ES-I3 (cell line): ENCODE measurements at regions not wholly inside any gene's neighbourhood (a gene's known extent, or its start where the extent isn't known, plus 50 kb on each side); places are given as distances from the start of the nearest gene placed in this dataset.
"Not testable (repeated sequence)": the region's sequence is repeated elsewhere in the genome, so short reads cannot be mapped to it uniquely, and the experiment has no call there.

Source experiments
- H3K36me3 ChIP-seq: 2 replicates; pipeline ENCODE4 v1.6.1; 2013; ENCODE audit warnings: mild to moderate bottlenecking, low read length, control low read depth, moderate library complexity; ENCODE audit not compliant: insufficient read depth
- H3K4me1 ChIP-seq: 2 replicates; pipeline ENCODE4 v1.6.1; 2013; ENCODE audit warnings: mild to moderate bottlenecking, control low read depth, low read length; ENCODE audit not compliant: insufficient read depth
- H3K9ac ChIP-seq: 2 replicates; pipeline ENCODE4 v1.6.1; 2013; ENCODE audit warnings: low read depth, mild to moderate bottlenecking, low read length, moderate library complexity
- H3K9me3 ChIP-seq: 2 replicates; pipeline ENCODE4 v1.6.1; 2013; ENCODE audit warnings: mild to moderate bottlenecking, low read length, moderate library complexity; ENCODE audit not compliant: control insufficient read depth, insufficient read depth

DNA sequence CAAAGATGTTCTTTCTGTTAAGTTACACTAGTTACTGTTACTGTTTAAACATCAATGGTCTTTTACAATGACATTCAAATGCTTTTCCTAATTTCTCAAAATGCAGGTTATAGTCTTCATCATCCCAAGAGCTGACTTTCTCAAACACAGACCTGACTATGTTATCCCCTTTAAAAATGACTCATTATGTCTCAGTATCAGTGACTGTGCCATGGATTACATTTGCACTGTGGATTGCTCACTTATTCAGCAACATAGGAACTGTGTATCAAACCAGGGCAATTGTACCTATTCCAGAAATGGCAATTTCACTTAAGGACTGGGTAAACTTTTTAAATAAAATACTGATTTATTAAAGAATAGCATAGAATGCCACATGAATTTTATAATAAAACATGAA is 630.2 kb upstream of the NOVA1 start:
- H3K9ac ChIP-seq: no peak overlapping the region
- H3K4me1 ChIP-seq: no peaks in the 10 kb centered on the region
- H3K36me3 ChIP-seq: no peaks in the 10 kb centered on the region
- H3K9me3 ChIP-seq: no peaks in the 10 kb centered on the region

GRCh38 chr14:27234331-27234730 is 636.5 kb upstream of the NOVA1 start:
- Histone ChIP-seq H3K4me1 (no peaks in the 10 kb centered on the region; the same call in 1 of the 2 replicates), H3K9ac (no peak overlapping the region), H3K36me3 (no peaks in the 10 kb centered on the region), H3K9me3 (no peaks in the 10 kb centered on the region)

- Histone ChIP-seq H3K9me3 (no peaks in the 10 kb centered on the region), H3K9ac (no peak overlapping the region), H3K4me1 (no peaks in the 10 kb centered on the region; the same call in 1 of the 2 replicates), H3K36me3 (no peaks in the 10 kb centered on the region)
Measured at GRCh38 chr14:27236601-27237000, 638.8 kb upstream of the NOVA1 start.

- Histone ChIP-seq H3K9ac (no peak overlapping the region), H3K4me1 (no peaks in the 10 kb centered on the region), H3K9me3 (no peaks in the 10 kb centered on the region; the same call in 1 of the 2 replicates), H3K36me3 (no peaks in the 10 kb centered on the region)
Measured at GRCh38 chr14:27242874-27243273, 645.0 kb upstream of the NOVA1 start.

- no peaks in the 10 kb centered on the region for H3K4me1 ChIP-seq
- no peak overlapping the region for H3K9ac ChIP-seq
- H3K9me3 ChIP-seq: no peaks in the 10 kb centered on the region; the same call in 1 of the 2 replicates
- H3K36me3 ChIP-seq: no peaks in the 10 kb centered on the region
Measured at GRCh38 chr14:27243365-27243764, 645.5 kb upstream of the NOVA1 start.

- Histone ChIP-seq H3K9me3 (no peaks in the 10 kb centered on the region; the same call in 1 of the 2 replicates), H3K4me1 (no peaks in the 10 kb centered on the region), H3K36me3 (no peaks in the 10 kb centered on the region), H3K9ac (no peak overlapping the region)
Measured at GRCh38 chr14:27245947-27246346, 648.1 kb upstream of the NOVA1 start.

GRCh38 chr14:27253966-27254365 is 656.1 kb upstream of the NOVA1 start:
- no peaks in the 10 kb centered on the region for H3K9me3 ChIP-seq
- no peaks in the 10 kb centered on the region for H3K36me3 ChIP-seq
- H3K9ac ChIP-seq: no peak overlapping the region
- peaks cover 4% of the 10 kb centered on the region; the same call in 1 of the 2 replicates for H3K4me1 ChIP-seq

- Histone ChIP-seq H3K36me3 (no peaks in the 10 kb centered on the region), H3K9ac (no peak overlapping the region), H3K9me3 (no peaks in the 10 kb centered on the region), H3K4me1 (peaks cover 4% of the 10 kb centered on the region; the same call in 1 of the 2 replicates)
Measured at GRCh38 chr14:27256805-27257204, 659.0 kb upstream of the NOVA1 start.

GRCh38 chr14:27267876-27268275 is 670.0 kb upstream of the NOVA1 start:
- H3K9ac ChIP-seq: no peak overlapping the region
- H3K4me1 ChIP-seq: no peaks in the 10 kb centered on the region
- H3K36me3 ChIP-seq: no peaks in the 10 kb centered on the region
- no peaks in the 10 kb centered on the region for H3K9me3 ChIP-seq

GRCh38 chr14:27270716-27271115 is 672.9 kb upstream of the NOVA1 start:
- no peaks in the 10 kb centered on the region for H3K9me3 ChIP-seq
- no peaks in the 10 kb centered on the region for H3K4me1 ChIP-seq
- H3K36me3 ChIP-seq: no peaks in the 10 kb centered on the region
- no peak overlapping the region for H3K9ac ChIP-seq

DNA sequence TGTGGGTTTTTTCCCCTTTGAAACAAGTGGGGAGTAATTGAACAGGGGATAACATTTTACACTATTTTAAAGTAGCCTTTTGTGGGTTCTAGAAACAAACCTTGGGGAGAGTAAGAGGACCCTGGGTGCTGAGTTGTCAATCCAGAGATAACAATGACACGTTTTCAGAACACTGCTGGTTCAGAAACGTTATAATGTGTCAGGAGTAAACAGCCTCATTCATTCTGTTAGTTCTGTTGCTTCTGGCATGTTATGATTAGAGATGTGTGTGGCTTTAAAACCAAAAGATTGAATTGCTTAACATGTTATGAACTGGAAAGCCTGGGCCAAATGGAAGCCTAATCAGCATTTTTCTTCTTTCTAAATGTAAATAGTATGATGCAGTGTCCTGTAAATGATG is 680.5 kb upstream of the NOVA1 start:
- Histone ChIP-seq H3K36me3 (no peaks in the 10 kb centered on the region), H3K4me1 (no peaks in the 10 kb centered on the region), H3K9ac (no peak overlapping the region), H3K9me3 (no peaks in the 10 kb centered on the region)

GRCh38 chr14:27305441-27305945 is 707.7 kb upstream of the NOVA1 start:
- Histone ChIP-seq H3K4me1 (peaks cover 5% of the 10 kb centered on the region; the same call in 1 of the 2 replicates), H3K9me3 (peaks cover 11% of the 10 kb centered on the region), H3K36me3 (no peaks in the 10 kb centered on the region), H3K9ac (no peak overlapping the region)

GRCh38 chr14:27312730-27313129 is 714.9 kb upstream of the NOVA1 start:
- H3K9me3 ChIP-seq: peaks cover 11% of the 10 kb centered on the region; the same call in 1 of the 2 replicates
- not testable (repeated sequence) for H3K36me3 ChIP-seq, H3K9ac ChIP-seq, H3K4me1 ChIP-seq

DNA sequence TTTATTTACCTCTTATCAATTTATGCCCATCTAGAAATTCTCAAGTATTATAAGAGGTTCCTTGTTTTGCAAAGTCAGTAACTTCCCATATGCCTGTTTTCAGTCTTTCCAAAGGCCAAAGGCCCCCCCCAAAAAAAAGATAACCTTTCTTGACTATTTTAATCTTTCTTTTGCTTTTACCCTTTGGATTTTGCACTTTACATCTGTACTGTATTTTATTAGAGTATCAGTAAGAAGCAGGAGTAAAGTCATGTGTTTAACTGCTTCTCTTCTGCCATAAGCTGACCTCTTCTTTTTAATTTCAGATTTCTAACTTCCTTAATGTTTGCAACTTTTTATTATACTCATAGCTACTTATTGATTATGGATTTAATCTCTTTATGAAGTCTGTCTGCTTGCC is 716.4 kb upstream of the NOVA1 start:
- Histone ChIP-seq H3K36me3 (no peaks in the 10 kb centered on the region; the same call in 1 of the 2 replicates), H3K9me3 (peaks cover 8% of the 10 kb centered on the region; the same call in 1 of the 2 replicates), H3K4me1 (no peaks in the 10 kb centered on the region), H3K9ac (no peak overlapping the region)

DNA sequence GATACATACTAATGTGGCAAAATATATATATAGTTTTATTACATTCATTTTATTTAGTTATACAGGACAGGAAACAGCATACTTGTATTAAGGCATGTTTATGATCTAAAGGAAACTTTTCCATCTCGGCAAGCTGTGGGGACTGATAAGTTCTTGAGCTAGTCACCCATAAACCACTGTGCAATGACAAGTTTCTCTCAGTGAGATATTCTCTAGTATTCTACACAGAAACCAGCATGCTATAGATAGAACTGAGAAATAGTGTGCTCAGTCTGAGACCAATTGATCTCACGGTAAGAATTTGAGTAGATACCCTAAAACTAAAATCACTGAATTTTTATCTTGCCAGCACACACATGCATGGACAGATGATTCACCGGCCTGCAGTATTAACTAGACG is 717.6 kb upstream of the NOVA1 start:
- Histone ChIP-seq H3K9me3 (no peaks in the 10 kb centered on the region), H3K4me1 (no peaks in the 10 kb centered on the region), H3K9ac (no peak overlapping the region), H3K36me3 (no peaks in the 10 kb centered on the region; the same call in 1 of the 2 replicates)
